ENCODE measurements at regions not wholly inside any gene's neighbourhood (a gene's known extent, or its start where the extent isn't known, plus 50 kb on each side); places are given as distances from the start of the nearest gene placed in this dataset.

- TF ChIP-seq CTCF (conservative IDR thresholded peaks at IDR 0.05): no peak
- Mint-ChIP-seq H3K36me3 (no peaks in the 10 kb centered on the region), H3K4me3 (no peak overlapping the region), H3K4me1 (ENCODE audit: unreplicated experiment) (peaks cover 17% of the 10 kb centered on the region), H3K27ac (no peak overlapping the region), H3K9me3 (no peaks in the 10 kb centered on the region), H3K27me3 (peaks cover 37% of the 10 kb centered on the region)
- DNase-seq (ENCODE audit: extremely low spot score, unreplicated experiment): no peak
These were observed 260.1 kb upstream of the RASGRP1 start for GRCh38 chr15:38824719-38825118.

- H3K27me3 Mint-ChIP-seq: peaks cover 23% of the 10 kb centered on the region
- no peak for DNase-seq (ENCODE audit: extremely low spot score, unreplicated experiment)
- peaks cover 12% of the 10 kb centered on the region for H3K4me1 Mint-ChIP-seq (ENCODE audit: unreplicated experiment)
- no peak for TF ChIP-seq CTCF (conservative IDR thresholded peaks at IDR 0.05)
- H3K27ac Mint-ChIP-seq: no peak overlapping the region
- H3K36me3 Mint-ChIP-seq: no peaks in the 10 kb centered on the region
- H3K9me3 Mint-ChIP-seq: no peaks in the 10 kb centered on the region
- no peak overlapping the region for H3K4me3 Mint-ChIP-seq
These were observed 262.3 kb upstream of the RASGRP1 start for GRCh38 chr15:38826880-38827279.

- Mint-ChIP-seq H3K27ac (no peak overlapping the region), H3K4me3 (no peak overlapping the region)
These were observed 263.5 kb upstream of the RASGRP1 start for GRCh38 chr15:38828031-38828532.

GRCh38 chr15:38829086-38829485 is 264.5 kb upstream of the RASGRP1 start:
- H3K27ac Mint-ChIP-seq: no peak overlapping the region
- peaks cover 12% of the 10 kb centered on the region for H3K4me1 Mint-ChIP-seq (ENCODE audit: unreplicated experiment)
- peaks cover 18% of the 10 kb centered on the region for H3K27me3 Mint-ChIP-seq
- H3K9me3 Mint-ChIP-seq: peaks cover 4% of the 10 kb centered on the region
- H3K36me3 Mint-ChIP-seq: no peaks in the 10 kb centered on the region
- no peak overlapping the region for H3K4me3 Mint-ChIP-seq
- no peak for TF ChIP-seq CTCF (conservative IDR thresholded peaks at IDR 0.05)
- DNase-seq (ENCODE audit: extremely low spot score, unreplicated experiment): no peak

More at GRCh38 chr15:38828031-38828532, 263.5 kb upstream of the RASGRP1 start:
- Mint-ChIP-seq H3K27me3 (peaks cover 19% of the 10 kb centered on the region), H3K36me3 (no peaks in the 10 kb centered on the region), H3K4me1 (ENCODE audit: unreplicated experiment) (peaks cover 12% of the 10 kb centered on the region), H3K9me3 (peaks cover under 1% of the 10 kb centered on the region)
- TF ChIP-seq CTCF (conservative IDR thresholded peaks at IDR 0.05): no peak
- no peak for DNase-seq (ENCODE audit: extremely low spot score, unreplicated experiment)

- Mint-ChIP-seq H3K27ac (no peak overlapping the region), H3K36me3 (no peaks in the 10 kb centered on the region), H3K4me3 (no peak overlapping the region), H3K4me1 (ENCODE audit: unreplicated experiment) (peaks cover 4% of the 10 kb centered on the region), H3K27me3 (peaks cover 5% of the 10 kb centered on the region), H3K9me3 (no peaks in the 10 kb centered on the region)
- TF ChIP-seq CTCF (conservative IDR thresholded peaks at IDR 0.05): no peak
- DNase-seq (ENCODE audit: extremely low spot score, unreplicated experiment): no peak
These were observed 277.6 kb upstream of the RASGRP1 start for GRCh38 chr15:38842226-38842625.

- Mint-ChIP-seq H3K36me3 (no peaks in the 10 kb centered on the region), H3K27ac (no peak overlapping the region), H3K4me3 (no peak overlapping the region), H3K4me1 (ENCODE audit: unreplicated experiment) (peaks cover 4% of the 10 kb centered on the region), H3K9me3 (no peaks in the 10 kb centered on the region), H3K27me3 (peaks cover 4% of the 10 kb centered on the region)
- no peak for TF ChIP-seq CTCF (conservative IDR thresholded peaks at IDR 0.05)
- no peak for DNase-seq (ENCODE audit: extremely low spot score, unreplicated experiment)
These were observed 278.5 kb upstream of the RASGRP1 start for GRCh38 chr15:38843051-38843501.
